AG09319 (cell line): ENCODE measurements at regions not wholly inside any gene's neighbourhood (a gene's known extent, or its start where the extent isn't known, plus 50 kb on each side); places are given as distances from the start of the nearest gene placed in this dataset.

ENCODE experiments used
- DNase-seq: peaks from one replicate; pipeline ENCODE4 v3.0.0-alpha.2; 2010; ENCODE audit warnings: low read depth; ENCODE audit errors: extremely low read depth
- CTCF ChIP-seq: IDR thresholded peaks from 2 replicates; pipeline ENCODE4 v1.5.1; 2011; ENCODE audit warnings: low read depth, mild to moderate bottlenecking, inconsistent platforms, low read length, moderate library complexity

GRCh38 chr1:60872426-60873054 lies 209.8 kb upstream of the NFIA start:
- TF ChIP-seq CTCF = no peak
- DNase-seq = no peak

GRCh38 chr1:60870269-60870865 lies 212.0 kb upstream of the NFIA start:
- DNase-seq = no peak
- TF ChIP-seq CTCF = no peak

- DNase-seq = no peak
- no peak for TF ChIP-seq CTCF
Observed at GRCh38 chr1:60868901-60869663, 213.3 kb upstream of the NFIA start.

DNA sequence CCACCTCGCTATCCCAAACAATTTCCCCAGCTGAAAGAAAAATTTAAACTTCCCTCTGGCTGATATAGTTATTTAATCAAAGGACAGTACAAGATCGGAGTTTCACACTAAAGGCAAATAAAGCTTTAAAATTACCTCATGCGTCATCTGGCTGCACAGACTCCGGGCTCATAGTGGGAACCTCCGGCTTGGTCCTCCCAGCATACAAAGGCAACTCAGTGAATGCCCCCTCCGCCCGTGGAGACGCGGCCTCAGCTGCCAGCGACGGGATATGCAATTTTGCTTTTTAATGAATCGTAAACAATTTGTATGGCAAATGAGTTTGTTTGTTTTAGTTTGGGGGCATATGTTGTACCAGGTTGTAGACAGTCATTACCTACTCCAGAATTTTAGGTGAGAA lies 214.6 kb upstream of the NFIA start:
- DNase-seq = no peak
- TF ChIP-seq CTCF = no peak

- no peak for DNase-seq
Observed at GRCh38 chr1:60866917-60867531, 215.3 kb upstream of the NFIA start.

DNA sequence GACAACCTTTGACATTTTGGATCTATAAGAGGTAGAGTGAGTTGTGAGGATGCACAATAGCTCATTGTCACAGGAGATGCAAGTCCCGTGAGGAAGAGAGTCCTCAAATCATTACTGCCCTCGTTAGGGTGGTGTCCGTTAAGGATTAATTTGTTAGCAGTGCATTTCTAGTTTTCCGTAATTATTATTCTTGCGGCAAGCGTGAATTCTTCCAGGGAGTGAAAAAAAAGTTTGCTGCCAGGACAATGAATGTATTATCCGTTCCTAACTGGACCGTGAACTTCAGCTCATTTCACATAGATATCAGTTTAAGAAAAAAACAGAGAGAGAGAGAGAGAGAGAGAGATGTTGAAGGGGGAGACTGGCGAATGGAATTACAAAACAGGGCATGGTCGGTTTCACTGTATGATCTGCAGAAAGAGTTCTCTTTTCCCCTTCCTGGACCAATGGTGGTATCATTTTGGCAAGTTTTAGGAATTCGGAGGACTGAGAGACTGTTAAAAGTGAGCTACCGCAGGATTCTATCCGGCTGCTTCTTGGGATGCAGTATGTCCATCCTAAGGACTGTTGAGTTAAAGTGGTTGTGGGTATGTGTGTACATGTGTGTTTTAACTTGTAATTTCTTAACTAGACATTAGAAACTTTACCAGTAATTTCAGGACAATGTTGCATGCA lies 216.0 kb upstream of the NFIA start:
- no peak for TF ChIP-seq CTCF
- DNase-seq = no peak

More at GRCh38 chr1:60866917-60867531, 215.3 kb upstream of the NFIA start:
- TF ChIP-seq CTCF = no peak
